ENCODE measurements at regions not wholly inside any gene's neighbourhood (a gene's known extent, or its start where the extent isn't known, plus 50 kb on each side); places are given as distances from the start of the nearest gene placed in this dataset.
"Not testable (repeated sequence)": the region's sequence is repeated elsewhere in the genome, so short reads cannot be mapped to it uniquely, and the experiment has no call there.

DNA sequence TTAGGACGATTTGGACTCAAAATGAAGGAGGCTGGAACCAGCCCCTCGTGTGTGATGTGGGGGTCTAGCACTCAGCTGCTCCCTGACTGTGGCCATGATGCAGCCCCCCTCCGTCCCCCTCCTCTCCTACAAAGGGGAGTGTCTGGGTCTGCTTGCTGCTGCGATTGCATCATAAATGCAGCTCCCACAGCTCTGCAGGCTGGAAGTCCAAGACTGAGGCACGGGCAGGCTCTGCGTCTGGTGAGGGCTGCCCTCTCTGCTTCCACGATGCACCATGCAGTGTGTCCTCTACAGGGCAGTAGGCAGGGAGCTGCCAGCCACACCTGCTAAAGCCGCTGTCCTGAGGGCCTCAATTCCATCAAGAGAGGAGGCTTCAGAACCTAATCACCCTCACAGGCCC, 432.1 kb downstream of the BRD1 start:
- no peak for DNase-seq (ENCODE audit: low read depth, low spot score)

- not testable (repeated sequence) for DNase-seq (ENCODE audit: low read depth, low spot score)
These were observed 432.6 kb downstream of the BRD1 start for GRCh38 chr22:49395062-49395461.

DNA sequence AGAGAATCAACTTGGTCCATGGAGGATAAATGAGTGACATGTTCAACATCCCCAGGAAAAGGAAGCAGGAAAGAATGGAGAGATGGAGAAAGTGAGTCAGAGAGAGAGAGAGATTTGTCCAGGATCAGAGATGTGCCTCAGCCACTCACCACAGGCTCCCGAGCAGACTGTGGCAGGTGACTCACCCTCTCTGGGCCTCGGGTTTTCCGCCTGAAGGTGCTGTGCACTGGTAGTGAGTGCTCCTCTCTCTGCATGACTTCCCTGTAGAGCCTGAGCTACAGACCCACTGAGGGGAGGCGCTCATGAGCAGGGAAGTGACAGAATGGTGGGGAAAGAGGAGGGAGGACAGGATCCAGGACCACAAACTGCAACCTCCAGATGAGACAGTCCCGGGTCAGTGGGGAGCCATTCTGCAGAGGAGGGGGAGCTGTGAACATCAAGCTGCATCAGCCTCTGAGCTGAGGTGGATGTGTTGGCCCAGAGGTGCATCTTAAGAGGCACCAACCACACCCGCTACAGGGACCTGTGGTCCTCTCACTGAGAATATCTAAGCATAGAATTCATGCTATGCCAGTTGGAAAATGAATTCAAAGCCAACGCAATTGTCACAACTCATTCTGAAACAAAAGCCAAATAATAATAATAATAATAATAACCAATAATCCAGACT, 433.4 kb downstream of the BRD1 start:
- no peak for DNase-seq (ENCODE audit: low read depth, low spot score)

DNA sequence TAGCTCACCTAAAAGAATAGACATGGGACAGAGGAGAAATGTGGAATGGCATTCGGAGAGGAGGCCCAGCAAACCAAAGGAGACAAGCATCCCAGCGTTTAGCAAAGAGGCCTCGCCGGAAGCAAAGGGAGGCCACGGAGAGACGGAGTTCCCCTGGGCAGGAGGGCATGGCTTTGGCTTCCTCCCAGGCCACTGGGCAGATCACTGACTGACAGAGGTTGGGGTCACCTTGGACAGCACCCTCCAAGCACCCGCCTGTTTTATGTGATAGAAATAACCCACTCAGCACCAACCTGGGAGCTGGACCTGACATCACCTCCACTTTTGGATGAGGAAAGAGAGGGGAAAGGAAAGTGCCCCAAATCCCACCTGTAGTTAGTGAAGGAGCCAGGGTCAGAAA, 434.1 kb downstream of the BRD1 start:
- no peak for DNase-seq (ENCODE audit: low read depth, low spot score)

GRCh38 chr22:49392841-49393510, 434.7 kb downstream of the BRD1 start:
- no peak for DNase-seq (ENCODE audit: low read depth, low spot score)

DNA sequence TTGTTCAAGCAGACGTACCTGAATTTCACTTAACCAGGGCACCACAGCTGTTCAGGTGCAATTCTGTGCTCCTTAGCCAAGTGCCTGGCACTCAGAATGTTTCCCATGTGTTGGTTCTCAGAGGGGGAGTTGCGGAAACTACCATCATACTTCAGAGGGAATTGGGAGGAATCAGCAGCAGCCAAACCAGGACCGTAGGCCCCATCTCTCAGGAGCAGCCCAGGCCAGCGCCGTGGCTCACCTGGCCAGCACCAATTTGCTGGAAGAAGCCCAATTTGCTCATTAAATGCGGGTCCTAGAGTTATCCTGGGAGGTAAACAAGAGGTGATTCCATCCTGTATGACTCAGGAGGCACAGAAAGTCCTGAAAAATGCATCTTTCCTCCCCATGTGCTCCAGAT, 435.4 kb downstream of the BRD1 start:
- no peak for DNase-seq (ENCODE audit: low read depth, low spot score)

- no peak for DNase-seq (ENCODE audit: low read depth, low spot score)
These were observed 436.2 kb downstream of the BRD1 start for GRCh38 chr22:49391436-49391835.

GRCh38 chr22:49390954-49391353, 436.7 kb downstream of the BRD1 start:
- DNase-seq (ENCODE audit: low read depth, low spot score), result no peak

DNA sequence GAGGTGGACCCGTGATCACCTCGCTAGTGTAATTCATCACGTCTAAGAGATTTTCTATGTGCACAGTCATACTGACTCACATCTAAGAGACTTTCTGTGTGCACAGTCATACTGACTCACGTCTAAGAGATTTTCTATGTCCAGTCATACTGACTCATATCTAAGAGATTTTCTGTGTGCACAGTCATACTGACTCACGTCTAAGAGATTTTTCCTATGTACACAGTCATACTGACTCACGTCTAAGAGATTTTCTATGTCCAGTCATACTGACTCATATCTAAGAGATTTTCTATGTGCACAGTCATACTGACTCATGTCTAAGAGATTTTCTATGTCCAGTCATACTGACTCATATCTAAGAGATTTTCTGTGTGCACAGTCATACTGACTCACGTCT, 443.8 kb downstream of the BRD1 start:
- not testable (repeated sequence) for DNase-seq (ENCODE audit: low read depth, low spot score)

- DNase-seq (ENCODE audit: low read depth, low spot score), result no peak
These were observed 445.3 kb downstream of the BRD1 start for GRCh38 chr22:49382451-49382735.

DNA sequence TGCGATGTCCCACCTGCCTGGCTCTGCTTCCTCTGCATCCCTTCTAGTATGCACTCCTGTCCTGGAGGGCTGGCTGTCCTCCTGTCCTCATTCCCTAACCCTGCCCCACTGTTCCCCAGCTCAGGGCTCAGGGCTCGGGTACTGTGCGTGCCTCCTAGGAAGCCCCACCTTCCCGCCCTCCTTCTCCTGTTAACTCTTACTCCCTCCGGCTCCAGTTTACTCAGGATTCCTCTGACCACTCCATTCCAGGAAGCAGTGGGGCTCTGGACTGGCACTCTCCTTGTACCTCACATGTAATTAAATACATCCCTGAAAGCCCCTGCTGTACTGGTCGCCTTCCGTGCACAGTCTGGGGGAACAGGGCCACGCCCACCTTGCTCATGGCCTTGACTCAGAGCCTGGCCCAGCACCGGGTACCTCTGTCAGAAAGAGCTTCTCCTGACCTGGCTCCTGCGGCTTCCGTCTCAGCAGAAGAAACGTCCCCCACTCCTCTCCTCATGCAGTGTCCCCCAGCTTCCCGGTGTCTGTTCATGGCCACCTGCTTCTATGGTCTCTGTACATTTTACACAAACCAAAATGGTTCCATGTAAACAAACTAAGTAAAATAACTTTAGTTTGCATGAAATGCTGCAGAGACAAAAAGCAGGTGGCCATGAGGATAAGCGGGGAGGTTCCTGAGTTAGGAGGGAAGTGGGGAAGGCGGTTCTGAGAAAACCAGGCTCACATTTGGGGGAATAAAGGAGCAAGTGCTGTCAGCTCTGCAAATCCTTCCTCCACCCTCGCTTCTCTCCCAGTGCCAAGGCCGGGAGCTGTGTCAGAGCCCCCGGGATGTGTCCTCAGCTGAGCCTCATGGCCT, 445.9 kb downstream of the BRD1 start:
- DNase-seq (ENCODE audit: low read depth, low spot score), result no peak

- no peak for DNase-seq (ENCODE audit: low read depth, low spot score)
These were observed 446.9 kb downstream of the BRD1 start for GRCh38 chr22:49380828-49381114.

GRCh38 chr22:49380095-49380827, 447.4 kb downstream of the BRD1 start:
- no peak for DNase-seq (ENCODE audit: low read depth, low spot score)

DNA sequence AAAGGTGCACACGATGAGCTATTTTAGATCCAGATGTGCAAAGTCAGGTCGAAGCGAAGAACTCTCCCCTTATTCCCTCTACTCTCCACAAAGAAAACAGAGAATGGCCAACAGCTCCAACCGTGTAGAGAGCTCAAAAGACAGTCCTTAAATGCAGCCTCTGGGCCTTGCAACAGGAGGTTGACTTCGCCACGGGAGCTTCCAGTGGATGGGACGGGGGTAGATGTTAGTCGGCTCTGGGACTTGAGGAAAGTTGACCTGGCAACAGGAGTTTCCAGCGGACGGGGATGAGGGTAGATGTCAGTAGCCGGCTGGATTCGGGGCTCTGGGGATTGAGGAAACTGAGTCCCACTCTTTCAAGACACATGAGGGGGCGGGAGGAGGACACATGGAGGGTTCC, 450.4 kb downstream of the BRD1 start:
- DNase-seq (ENCODE audit: low read depth, low spot score), result no peak

- no peak for DNase-seq (ENCODE audit: low read depth, low spot score)
These were observed 453.9 kb downstream of the BRD1 start for GRCh38 chr22:49373801-49374226.

DNA sequence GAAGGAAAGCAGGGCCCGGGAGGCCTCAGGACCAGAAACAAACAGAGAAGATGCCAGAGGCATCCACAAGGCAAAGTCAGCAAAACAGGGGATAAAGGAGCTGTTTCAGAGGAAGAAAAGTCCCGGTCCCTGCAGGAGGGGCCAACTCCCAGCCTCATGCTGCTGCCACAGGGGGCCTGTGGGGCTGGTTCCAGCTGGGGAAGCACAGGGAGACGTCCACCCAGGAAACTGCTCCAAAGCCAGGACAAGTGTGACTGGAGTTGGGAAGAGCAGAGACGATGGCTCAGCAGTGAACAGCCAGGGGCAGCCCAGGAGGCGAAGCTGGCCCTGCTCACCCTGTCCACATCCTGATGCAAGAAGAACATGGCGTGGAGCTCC, 454.4 kb downstream of the BRD1 start:
- DNase-seq (ENCODE audit: low read depth, low spot score), result no peak

DNA sequence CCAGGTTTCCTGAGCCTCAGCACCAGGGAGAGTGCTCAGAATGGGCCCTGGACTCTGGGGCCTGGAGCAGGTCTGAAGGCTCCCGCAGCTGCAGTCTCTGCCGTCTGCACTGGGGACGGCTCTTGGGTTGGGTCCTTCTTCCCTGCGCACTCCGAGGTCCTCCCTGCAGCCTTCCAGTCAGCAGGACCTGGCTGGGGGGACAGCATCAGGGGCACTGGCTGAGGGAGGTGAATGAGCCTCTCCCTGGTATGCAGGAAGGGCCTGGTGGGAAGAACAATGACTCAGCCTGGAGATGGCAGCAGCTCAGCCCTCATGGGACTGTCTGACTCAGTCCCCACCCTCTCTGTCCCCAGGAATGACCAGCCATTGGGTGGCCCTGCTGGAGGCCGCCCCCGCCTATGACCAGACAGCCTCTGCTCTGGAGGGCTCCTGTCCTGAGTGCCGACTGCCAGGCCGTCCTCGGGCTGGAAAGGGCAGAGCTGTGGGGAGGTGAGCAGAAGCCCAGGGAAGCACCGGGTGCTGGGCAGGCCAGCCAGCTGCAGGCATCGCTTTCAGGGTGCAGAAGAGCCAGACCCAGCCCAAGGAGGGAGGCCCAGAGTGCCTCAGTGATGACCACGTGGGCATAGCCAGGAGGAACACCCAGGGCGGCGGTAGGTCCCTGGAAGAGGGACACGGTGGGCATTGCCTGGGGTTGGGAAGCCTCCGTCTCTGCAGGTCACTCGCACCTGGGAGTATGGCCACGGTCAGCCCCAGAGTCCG, 455.0 kb downstream of the BRD1 start:
- no peak for DNase-seq (ENCODE audit: low read depth, low spot score)

DNA sequence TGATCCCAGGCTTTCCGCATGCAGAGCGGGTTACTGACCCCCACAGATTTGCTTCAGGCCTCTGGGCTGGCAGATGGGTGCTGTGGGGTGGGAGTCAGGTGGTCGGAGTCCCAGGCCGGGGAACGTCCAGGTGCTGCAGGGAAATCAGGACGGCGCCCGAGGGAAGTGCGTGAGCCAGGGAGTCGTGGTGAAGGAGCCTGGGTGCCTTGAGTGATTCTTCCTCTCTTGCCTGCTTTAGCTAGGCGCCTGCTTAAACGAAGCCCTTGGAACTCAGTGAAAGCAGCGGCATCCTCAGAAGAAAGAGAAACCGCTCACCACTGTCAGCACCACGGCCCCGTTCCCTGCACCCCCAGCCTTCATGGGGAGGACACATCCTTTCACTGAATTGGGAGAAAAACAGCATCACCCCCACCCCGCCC, 455.6 kb downstream of the BRD1 start:
- no peak for DNase-seq (ENCODE audit: low read depth, low spot score)

DNA sequence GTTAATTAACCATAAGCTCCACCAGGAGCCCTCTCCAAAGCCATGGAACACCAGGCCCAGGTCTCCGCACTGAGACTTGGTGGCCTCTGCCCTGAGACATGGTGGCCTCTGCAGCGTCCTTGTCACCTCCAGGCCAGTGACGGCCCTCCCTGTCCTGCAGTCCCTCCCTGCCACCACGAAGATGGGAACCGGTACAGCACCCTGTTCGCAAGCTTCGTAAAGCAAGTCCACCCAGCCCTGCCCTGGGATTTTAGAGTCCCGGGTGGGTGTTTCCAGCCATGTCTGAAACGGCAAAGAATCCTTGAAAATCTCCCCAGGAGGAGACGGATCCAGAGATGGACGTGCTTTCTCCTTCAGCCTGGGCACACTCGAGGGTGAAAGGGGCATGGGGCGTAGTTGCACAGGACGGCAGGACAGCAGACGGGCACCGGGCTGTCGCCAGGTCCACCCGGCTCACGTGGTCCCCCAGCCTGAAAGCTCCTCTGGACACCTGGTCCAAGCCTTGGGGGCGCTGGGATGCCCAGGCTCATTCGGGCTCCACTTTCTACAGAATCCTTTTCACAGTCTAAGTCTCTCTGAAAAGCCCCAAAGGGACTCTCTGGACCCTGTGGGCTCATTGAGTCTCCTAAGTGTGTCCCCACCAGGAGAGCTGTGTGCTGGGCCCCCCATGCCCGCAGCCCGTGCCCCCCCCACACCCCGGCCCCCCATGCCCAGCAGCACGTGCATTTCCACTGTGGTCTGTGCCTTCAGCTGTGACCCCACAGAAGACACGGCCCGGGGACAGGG, 456.2 kb downstream of the BRD1 start:
- no peak for DNase-seq (ENCODE audit: low read depth, low spot score)

- DNase-seq (ENCODE audit: low read depth, low spot score), result no peak
These were observed 456.9 kb downstream of the BRD1 start for GRCh38 chr22:49370627-49371301.
